OCI-LY7 (cell line): ENCODE measurements at regions not wholly inside any gene's neighbourhood (a gene's known extent, or its start where the extent isn't known, plus 50 kb on each side); places are given as distances from the start of the nearest gene placed in this dataset.

ENCODE experiments used
- EZH2phosphoT487 ChIP-seq: fragments of 200-600 bp; sonication (generic); IDR thresholded peaks from 2 replicates; pipeline ENCODE4 v1.6.1; 2018; ENCODE audit warnings: low read depth, borderline replicate concordance, mild to moderate bottlenecking, mixed run types, antibody characterized with exemption, low read length, moderate library complexity, mixed read lengths
- TF ChIP-seq, protein P1 (sequence below): fragments of 200-600 bp; sonication (generic); conservative IDR thresholded peaks from 2 replicates; pipeline ENCODE4 v1.5.1; 2014; ENCODE audit warnings: mild to moderate bottlenecking, antibody characterized with exemption, low read length, moderate library complexity, mixed read lengths

DNA sequence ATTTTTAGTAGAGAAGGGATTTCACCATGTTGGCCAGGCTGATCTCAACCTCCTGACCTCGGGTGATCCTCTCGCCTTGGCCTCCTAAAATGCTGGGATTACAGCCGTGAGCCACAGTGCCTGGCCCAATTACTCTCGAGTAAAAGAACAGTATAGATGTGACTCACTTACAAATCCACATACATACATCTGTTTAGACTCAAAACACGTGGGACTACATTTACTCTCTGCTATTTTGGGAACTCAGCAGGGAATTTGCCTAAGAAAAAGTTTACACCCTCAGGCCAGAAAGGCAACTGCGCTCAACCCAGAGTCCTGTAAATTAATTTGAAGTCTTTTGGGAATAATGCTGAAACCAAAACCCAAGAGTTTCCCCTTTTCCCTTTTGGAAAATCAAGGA, 289.7 kb downstream of the KLF6 start:
- TF ChIP-seq, protein P1, sequence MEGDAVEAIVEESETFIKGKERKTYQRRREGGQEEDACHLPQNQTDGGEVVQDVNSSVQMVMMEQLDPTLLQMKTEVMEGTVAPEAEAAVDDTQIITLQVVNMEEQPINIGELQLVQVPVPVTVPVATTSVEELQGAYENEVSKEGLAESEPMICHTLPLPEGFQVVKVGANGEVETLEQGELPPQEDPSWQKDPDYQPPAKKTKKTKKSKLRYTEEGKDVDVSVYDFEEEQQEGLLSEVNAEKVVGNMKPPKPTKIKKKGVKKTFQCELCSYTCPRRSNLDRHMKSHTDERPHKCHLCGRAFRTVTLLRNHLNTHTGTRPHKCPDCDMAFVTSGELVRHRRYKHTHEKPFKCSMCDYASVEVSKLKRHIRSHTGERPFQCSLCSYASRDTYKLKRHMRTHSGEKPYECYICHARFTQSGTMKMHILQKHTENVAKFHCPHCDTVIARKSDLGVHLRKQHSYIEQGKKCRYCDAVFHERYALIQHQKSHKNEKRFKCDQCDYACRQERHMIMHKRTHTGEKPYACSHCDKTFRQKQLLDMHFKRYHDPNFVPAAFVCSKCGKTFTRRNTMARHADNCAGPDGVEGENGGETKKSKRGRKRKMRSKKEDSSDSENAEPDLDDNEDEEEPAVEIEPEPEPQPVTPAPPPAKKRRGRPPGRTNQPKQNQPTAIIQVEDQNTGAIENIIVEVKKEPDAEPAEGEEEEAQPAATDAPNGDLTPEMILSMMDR, result no peak
- no peak for TF ChIP-seq EZH2phosphoT487
